IPS-NIHi7 (cell line): ENCODE measurements at regions not wholly inside any gene's neighbourhood (a gene's known extent, or its start where the extent isn't known, plus 50 kb on each side); places are given as distances from the start of the nearest gene placed in this dataset.
A peak's percentile ranks its signal among the peaks of the same experiment; 100 is the strongest.
"Not testable (repeated sequence)": the region's sequence is repeated elsewhere in the genome, so short reads cannot be mapped to it uniquely, and the experiment has no call there.

Experiments used
- DNase-seq: peaks from one replicate; pipeline ENCODE4 v3.0.0; 2012; ENCODE audit warnings: mixed read lengths; ENCODE audit errors: extremely low spot score

DNA sequence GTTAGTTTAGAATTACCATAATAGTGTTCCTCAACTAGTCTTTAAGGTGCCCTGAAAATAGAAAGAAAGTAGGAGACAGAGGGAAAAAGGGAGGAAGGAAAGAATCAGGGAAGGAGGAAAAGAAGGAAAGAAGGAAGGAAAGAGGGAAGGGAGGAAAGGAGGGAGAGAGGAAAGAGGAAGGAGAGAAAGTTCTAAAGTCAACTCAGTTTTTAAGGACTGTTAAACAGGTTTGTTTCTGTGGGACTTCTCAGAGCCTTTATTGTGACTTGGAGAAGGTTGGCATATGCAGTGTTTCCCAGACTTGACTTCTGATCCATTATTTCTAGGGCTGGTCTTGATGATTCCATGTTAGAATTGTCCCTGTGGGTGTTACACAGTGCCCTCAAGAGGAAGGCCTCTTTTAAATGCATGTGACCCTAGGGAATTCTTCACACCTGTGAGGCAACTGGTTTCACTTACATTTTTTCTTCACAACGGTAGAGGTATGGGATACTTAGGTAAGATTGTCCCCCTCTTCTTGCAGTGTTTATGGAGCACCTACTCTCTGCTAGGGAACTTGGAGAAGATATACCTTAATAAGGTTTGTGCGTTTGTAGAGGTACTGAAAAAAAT, 132.7 kb upstream of the GMDS start:
- no peak for DNase-seq

DNA sequence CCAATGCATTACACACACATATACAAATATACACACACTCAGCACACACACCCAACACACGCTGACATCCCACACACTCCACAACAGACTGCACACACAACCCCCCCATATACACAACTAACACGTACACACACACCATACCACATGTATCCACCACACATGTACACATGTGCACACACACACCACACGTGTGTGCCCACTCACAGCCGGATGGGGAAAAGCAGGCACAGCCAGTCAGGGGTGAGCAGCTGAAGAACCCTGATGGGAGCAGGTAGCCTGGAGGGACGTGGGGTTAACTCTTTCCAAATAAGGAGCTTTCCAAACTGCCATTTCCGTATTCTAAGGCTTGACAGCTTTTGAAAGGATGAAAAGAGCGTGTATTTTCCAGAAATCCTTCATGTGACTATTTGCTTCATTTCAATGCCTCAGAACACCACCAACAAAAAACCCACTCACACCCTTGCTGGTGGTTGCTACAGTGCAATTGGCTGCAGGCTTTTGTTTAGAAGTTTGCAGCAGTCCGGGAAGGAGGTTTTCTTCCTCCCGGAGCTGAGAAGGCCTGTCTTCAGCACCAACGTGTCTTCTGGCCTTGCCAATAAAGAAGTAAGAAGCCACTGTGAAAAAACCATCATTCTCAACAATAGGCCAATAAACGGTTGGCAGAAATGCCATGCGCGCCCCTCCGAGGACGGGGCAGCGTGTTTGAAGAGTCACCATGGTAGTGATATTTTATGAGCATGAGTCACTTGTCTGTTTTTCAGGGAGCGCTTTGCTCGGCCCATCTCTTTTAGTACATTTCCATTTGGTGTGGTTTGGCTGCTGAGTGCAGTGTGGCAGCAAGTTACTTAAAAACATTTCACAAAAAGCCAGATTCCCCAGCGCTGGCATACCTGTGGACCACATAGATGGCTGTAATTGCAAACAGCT, 131.3 kb upstream of the GMDS start:
- DNase-seq: no peak

DNA sequence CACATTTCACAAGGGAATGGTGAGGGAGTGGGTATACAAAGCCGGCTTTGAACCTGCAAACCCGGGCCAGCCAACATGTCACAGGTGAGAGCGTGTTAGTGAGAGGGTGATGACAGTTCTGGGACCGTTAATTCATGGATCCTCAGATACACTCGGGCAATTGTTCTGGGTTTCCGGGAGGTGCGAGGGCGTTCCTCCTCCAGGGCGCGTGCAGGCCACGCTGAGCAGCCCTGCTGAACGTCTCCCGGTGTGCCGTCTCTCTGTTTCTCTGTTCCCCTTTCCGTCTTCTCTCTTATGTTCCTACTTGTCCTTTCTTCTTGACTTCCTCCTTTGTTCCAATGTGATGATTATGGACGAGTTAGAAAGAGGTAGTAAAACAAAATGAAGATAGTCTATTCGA, 130.0 kb upstream of the GMDS start:
- DNase-seq: no peak

DNA sequence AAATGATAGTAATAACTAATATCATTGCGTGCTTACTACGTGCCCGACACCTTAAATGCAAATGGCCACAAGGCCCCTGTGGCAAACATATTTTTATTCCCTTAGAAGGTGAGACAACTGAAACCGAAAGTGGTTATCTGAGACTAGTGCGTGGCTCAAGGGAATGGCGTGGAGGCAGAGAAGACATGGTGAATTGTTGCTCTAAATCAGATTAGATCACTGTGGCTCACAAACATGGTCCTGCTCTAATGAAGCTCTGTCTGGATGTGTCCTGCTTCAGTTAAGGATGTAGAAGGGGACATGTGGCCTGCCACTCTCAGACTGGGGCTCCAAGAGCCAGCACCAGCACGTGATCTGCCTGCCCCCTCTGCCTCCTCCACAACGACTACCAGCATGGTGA, 124.2 kb upstream of the GMDS start:
- DNase-seq: no peak

DNA sequence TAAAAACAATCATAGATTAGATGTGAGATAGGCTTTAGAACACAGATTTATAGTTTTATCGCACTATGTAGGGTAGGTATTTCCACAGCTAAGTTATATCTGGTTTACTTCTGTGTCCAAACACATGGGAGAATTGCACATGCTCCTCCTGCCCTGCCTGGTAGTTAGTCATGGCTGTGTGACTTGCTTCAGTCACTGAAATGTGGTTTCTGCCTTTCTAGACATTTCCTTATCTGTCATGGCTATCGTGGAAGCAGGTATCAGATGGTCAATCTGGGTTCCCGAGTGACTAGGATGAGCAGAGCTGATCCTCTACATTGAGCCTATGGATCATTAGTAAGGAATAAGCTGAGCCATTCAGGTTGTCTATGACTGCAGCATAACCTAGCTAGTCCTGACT, 117.8 kb upstream of the GMDS start:
- DNase-seq: no peak

DNA sequence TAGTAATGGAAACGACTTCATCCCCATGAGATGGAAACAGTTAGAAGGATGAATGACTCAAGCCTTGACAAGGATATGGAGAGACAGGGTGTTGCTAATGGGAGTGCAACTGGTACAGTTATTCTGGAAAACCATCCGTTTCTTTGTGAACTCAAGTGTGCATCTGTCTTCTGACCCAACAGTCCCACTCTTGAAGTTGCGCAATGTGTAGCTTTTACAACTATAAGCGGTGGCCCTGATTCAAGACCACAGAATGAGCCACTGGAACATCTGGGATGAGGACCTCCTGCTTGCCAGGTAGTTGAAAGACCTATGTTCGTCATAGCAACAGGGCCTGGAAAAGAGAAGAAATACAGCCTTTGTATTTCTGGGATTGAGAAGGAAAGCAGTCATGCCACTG, 115.8 kb upstream of the GMDS start:
- no peak for DNase-seq

DNA sequence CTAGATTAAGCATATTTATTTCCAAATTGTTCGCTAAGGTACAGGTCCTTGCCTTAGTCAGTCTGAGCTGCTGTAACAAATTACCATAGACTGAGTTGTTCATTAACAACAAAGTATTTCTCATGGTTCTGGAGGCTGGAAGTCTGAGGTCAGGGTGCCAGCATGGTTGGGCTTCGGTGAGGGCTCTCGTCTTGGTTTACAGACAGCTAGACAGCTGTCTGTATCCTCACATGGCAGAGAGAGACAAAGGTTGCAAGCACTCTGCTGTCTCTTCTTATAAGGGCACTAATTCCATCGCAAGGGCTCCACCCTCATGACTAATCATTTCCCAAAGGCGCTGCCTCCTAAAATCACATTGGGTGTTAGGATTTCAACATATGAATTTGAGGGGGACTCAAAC, 115.3 kb upstream of the GMDS start:
- DNase-seq: no peak

DNA sequence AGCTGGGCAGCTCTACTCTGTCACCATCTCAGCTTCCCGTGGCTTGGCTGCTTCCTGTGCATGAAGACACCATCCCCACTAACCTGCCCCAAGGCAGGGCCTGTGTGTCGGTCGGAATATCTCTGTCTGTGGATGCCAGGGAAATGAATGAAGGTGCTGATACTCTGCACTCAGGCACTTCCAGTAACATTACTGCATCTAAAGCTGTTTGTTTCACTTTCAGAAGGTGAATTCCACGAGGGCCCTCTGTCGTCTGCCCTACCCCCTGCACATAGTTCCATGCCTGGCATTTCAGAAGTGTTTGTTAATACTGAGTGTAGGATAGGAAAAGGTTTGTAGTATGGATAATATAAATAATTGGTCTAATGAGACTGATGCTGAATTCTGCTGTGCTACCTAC, 114.7 kb upstream of the GMDS start:
- no peak for DNase-seq

DNA sequence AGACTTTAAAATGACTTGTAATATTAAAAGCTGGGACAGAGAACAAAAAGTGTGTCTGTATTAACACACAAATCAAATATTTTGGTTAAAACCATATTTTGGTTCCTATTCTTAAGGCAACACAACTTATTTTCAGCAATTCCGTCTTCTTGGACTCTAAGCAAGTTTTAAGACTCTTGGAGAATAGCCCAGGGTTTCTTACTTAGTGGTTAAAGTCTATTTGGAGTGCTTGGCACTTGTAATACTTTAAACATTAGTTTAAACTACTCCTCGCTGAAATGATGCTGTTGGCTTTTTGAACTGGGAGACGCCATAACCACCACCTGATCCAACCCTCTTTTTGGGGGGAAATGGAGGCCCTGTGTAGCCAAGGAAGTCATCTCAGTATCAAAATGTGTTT, 109.7 kb upstream of the GMDS start:
- DNase-seq: no peak

DNA sequence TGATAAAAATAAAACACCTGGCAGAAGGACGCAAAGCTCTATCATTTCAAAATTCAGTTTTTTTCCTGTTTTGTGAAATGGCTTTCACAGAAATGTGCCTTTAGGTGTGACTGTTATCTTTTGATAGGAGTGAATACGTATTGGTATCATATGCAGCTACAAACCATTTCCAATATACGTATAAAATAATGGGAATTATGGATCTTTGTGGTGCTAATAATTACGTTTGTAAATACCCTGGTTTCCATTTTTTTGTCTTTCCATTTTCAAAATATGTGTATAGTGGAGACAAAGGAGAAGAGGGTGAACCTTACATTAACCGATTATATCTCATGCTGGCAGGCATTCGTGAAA, 108.7 kb upstream of the GMDS start:
- DNase-seq: no peak

DNA sequence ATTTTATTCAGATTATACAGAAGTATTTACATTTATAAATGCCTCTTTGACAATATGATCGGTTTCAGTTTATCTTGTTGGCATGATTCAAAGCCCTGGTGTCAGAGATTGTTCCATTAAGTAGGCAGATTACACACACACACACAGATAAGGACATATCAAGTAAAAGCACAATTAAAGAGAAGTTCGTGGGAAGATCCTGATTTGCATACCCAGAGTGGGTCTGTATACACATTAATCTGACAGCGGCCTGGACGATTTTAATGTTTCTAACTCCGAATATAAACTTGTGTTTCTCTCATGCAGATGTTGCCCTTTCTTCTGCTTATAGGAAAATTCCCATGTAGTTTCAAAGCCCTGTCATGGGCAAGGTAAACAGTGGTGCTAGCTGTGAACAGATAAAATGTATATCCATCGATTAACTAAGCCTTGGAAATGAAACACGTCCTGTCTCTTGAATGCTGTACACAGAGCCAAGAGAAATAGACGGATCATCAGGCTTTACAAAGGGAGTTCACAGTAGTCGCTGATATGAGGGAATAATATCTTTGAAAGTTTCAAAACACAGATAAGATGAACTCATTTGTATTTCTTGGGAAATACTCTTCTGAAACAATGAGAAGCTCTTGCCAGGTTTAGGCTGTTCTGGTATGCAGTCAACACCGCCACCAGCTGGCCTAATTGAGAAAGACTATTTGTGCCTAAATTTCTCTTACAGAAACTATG, 108.2 kb upstream of the GMDS start:
- peak; percentile 76 for DNase-seq

DNA sequence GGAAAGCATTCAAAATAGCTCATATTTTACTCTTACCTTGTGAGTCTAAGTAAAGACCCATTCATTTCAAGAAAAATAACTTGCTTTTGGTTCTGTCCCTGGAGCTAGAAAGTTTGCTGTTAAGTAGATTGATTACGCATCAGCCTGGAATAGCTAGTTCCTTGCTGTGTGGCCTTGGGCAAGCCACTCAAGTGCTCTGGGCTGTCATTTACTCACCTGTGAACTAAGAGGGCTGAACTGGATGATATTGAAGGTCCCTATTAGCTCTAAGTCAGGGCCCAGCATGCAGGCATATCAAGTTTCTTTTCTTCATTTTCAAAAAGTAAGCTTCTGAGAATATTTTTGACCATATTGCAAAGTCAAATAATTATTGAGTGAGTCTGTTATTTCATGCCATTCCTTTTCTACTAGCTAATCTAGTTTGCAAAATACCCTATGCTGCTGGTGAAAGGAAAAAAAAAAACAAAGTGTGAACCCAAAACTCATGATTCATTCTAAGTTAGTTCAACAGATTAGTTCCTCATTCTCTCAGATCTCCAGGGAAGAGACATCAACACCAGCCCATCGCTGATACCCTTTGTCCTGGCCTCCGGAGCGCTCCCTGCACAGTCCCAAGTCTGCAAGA, 106.5 kb upstream of the GMDS start:
- no peak for DNase-seq

DNA sequence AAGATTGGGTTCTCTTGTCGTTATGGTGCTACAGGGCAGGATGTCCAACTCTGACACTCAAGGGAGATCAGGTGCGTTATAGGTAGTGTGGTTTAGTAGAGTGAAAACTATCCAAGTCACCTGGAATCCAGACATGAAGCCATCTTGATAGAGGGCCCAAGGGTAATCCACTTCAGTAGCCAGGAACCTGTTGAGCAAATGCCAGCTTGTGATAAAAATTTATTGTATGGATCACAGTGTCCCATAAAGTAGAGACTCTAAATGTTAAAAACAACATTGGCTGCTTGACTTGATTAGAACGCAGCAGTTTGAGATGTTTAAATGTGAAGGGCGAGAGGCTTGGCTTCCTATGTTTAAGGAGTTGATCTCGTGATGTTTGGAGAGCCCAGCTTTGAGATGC, 105.7 kb upstream of the GMDS start:
- DNase-seq: no peak

DNA sequence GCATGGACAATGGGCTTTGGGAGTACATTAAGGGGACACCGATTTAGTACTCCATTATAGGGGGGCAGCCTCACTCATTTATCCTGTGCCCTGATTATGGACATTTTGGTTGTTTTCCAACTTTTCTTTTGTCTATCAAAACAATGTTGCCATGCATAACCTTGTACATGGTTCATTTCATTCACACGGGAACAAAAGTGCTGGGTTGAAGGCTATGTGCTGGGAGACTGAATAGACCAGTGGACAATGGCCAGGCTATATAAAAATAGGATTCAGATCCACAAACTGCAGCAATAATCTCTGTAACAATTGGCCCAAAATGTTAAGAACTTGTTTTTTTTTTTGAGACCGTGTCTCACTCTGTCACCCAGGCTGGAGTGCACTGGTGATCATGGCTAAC, 100.7 kb upstream of the GMDS start:
- DNase-seq: no peak

DNA sequence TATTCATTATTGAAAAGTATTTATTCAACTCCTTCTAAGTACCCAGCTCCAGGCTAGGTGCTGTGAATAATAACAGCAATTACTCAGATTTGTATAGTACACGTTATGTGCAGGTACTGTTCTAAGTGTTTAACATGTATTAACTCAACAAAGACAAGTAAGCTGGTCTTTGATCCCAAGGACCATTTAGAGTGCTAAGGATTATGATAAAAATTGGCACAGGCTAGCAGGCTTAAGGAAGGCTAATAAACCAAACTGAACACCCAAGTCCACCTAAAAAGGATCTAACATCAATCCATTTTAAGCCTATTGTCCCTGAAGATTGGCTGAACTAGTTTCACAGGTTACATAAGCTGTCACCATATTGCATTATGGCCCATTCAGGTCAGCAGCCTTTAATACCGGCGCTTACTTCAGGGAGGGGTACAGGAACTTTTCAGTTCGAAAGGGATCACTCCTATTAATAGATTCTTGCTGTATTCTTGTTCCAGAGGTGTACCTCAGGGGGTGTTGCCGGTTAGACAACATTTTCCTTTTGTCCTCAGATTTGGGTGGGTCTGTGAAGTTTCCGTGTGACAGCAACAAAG, 99.0 kb upstream of the GMDS start:
- no peak for DNase-seq

DNA sequence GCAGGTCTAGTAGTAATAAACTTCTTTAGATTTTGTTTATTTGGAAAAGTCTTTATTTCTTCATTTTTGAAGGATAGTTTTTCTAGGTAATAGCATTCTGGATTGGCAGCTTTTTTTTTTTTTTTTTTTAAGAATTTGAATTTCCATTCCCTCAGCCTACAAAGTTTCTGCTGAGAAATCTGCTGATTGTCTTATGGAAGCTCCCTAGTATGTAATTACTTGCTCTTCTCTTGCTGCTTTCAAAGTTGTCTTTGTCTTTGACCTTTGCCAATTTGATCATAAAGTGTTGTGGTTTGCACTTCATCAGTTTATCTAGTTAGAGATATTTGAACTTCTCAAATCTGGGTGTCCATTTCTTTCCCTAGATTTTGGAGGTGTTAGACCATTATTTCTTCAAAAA, 82.2 kb upstream of the GMDS start:
- DNase-seq: no peak

DNA sequence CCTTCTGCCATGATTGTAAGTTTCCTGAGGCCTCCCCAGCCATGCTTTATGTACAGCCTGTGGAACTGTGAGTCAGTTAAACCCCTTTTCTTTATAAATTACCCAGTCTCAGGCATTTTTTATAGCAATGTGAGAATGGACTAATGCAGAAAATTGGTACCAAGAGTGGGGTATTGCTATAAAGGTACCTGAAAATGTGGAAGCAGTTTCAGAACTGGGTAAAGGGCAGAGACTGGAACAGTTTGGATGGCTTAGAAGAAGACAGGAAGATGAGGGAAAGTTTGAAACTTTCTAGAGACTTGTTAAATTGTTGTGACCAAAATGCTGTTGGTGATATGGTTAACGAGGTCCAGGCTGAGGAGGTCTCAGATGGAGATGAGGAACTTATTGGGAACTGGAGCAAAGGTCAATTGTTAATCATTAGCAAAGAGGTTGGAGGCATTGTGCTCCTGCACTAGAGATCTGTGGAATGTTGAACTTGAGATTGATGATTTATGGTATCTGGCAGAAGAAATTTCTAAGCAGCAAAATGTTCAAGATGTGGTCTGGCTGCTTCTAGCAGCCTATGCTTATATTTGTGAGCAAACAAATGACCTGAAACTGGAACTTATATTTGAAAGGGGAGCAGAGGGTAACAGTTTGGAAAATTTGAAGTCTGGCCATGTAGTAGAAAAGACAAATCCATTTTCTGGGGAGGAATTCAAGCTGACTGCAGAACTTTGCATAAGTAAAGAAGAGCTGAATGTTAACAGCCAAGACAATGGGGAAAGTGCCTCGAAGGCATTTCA, 79.0 kb upstream of the GMDS start:
- no peak for DNase-seq

DNA sequence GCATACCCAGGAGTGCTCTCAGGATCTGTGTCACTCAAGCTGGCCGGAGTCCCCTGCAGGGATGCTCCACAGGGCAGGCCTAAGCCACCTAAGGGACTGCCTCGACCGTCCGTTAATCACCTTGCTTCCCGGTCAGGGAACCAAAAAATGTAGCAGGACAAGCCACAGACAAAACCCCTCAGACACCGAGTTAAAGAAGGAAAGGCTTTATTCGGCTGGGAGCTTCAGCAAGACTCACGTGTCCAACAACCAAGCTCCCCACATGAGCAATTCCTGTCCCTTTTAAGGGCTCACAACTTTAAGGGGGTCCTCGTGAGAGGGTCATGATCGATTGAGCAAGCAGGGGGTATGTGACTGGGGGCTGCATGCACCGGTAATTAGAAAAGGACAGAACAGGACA, 72.1 kb upstream of the GMDS start:
- DNase-seq: not testable (repeated sequence)

DNA sequence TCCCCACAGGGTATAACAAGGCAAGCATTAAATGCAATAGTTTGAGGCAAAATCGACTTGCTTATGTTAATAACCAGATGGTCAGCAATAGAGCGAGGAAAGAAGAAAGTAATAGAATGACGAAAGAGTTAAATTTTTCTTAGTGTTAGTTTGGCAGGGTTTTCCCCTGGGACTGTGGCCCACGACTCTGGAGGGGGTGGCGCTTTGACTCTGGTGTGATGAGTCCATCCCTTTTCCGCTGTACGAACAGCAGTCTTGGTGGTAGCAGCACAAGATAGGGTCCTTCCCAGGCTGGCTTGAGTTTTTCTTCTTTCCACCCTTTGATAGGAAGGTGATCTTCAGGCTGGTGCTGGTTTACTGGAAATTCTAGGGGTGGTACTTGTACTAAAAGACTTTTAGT, 69.2 kb upstream of the GMDS start:
- no peak for DNase-seq

DNA sequence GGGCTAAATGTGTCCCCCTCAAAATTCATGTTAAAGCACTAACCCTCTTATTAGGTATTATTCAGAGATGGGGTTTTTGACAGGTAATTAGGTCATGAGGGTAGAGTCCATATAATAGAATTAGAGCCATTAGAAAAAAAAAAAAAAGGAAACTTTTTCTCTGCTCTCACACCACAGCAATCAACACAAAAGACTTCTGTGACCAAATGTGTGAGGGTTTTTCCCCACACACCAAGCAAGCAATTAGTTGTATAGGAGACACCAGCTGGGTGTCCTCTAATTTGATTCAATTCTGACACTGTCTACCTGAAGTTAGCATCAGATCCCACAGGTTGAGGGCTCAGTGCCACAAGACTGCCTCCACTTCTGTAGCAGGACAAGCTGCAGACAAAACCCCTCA, 64.6 kb upstream of the GMDS start:
- DNase-seq: no peak

DNA sequence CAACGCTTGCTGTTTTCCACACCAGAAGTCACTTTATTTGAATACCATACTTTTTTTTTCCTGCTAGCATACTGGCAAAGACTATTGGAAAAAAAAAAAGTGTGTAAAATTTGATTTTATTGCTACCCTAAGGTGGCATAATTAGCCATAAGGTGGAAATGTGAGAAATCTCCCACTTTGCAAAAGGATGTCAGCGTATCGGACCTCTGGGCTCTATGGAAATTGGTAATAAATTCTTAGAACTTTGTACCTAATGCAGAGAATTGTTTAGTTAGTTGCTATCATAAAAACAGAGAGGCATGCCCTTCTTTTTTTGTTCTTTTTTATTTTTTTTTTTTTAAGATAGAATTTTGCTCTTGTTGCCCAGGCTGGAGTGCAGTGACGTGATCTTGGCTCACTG, 63.7 kb upstream of the GMDS start:
- DNase-seq: no peak
